ENCODE measurements at regions not wholly inside any gene's neighbourhood (a gene's known extent, or its start where the extent isn't known, plus 50 kb on each side); places are given as distances from the start of the nearest gene placed in this dataset.

DNA sequence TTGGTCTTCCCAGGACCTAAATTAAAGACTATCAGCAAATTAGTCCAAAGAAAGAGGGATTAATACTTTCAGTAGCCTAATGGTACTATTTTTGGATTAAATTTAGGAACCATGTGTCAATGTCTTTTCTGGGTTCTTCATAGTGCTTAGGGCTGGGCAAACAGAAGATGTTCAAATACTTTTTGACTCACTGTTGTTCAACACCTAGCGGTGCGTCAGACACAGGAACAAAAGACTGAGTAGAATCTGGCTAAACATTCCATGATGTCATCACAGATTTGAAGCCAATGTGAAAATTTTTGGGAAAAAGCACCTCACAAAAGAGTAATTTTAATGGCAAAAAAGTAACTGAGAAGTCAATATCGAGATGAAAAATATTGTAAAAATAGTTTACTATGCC lies 544.4 kb downstream of the EFNA5 start:
- H3K9me3 ChIP-seq (ENCODE audit: insufficient read depth, low read depth, low read length): no peaks in the 10 kb centered on the region
- H3K9ac ChIP-seq (ENCODE audit: low read depth, low read length): no peak overlapping the region
- H3K4me3 ChIP-seq (ENCODE audit: low read length): no peak overlapping the region
- H3K36me3 ChIP-seq (ENCODE audit: insufficient read depth, low read depth, low read length): no peaks in the 10 kb centered on the region
- no peak overlapping the region for H3K27ac ChIP-seq (ENCODE audit: low read length)
- 0 out of 2 replicates have a peak, but pooled peaks cover 3% of the 10 kb centered on the region for H3K4me1 ChIP-seq (ENCODE audit: insufficient read depth, low read length)
- no peaks in the 10 kb centered on the region for H3K27me3 ChIP-seq (ENCODE audit: insufficient read depth, low read length)

DNA sequence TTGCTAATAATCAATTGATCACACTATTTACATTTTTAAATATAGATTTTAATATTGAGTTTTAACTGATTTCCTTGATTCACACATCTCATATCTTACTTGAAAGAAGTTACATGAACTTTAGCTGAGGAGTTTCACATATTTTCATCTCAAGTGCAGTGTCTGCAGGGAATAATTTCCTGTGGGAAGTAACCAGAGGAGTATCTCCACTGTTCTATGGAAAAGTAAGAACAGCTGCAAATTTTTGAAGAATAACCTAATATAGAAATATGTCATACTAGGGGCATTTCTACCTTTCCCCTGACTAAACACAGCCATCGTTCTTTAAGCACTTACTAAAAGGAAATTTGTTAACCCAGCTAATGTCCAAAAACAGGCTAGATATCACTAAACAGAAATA lies 546.4 kb downstream of the EFNA5 start:
- Histone ChIP-seq H3K36me3 (ENCODE audit: insufficient read depth, low read depth, low read length) (no peaks in the 10 kb centered on the region), H3K4me1 (ENCODE audit: insufficient read depth, low read length) (peaks cover 12% of the 10 kb centered on the region; the same call in 1 of the 2 replicates), H3K4me3 (ENCODE audit: low read length) (no peak overlapping the region), H3K9ac (ENCODE audit: low read depth, low read length) (no peak overlapping the region), H3K27me3 (ENCODE audit: insufficient read depth, low read length) (no peaks in the 10 kb centered on the region), H3K27ac (ENCODE audit: low read length) (no peak overlapping the region), H3K9me3 (ENCODE audit: insufficient read depth, low read depth, low read length) (no peaks in the 10 kb centered on the region)

DNA sequence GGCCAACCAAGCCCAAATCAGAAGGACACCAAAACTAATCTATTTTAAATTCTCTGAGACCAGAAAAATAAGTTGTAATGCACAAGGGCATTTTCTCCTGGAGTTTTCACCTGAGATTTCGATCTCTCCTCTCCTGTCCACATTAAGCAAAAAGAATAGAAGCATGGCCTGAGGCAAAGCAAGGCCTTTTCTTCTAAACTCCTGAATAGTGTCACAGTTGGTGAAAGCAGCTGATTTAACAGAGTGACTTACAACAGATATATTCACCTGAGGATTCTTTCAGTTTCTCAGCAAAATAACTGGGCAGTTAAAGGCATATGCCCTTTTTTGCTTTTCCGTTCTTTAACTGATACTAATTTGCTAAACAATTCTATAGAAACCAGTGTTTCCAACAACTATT lies 547.7 kb downstream of the EFNA5 start:
- H3K27me3 ChIP-seq (ENCODE audit: insufficient read depth, low read length): no peaks in the 10 kb centered on the region
- H3K36me3 ChIP-seq (ENCODE audit: insufficient read depth, low read depth, low read length): no peaks in the 10 kb centered on the region
- no peak overlapping the region for H3K27ac ChIP-seq (ENCODE audit: low read length)
- H3K4me1 ChIP-seq (ENCODE audit: insufficient read depth, low read length): peaks cover 22% of the 10 kb centered on the region; the same call in 1 of the 2 replicates
- no peak overlapping the region for H3K9ac ChIP-seq (ENCODE audit: low read depth, low read length)
- no peak overlapping the region for H3K4me3 ChIP-seq (ENCODE audit: low read length)
- H3K9me3 ChIP-seq (ENCODE audit: insufficient read depth, low read depth, low read length): no peaks in the 10 kb centered on the region

DNA sequence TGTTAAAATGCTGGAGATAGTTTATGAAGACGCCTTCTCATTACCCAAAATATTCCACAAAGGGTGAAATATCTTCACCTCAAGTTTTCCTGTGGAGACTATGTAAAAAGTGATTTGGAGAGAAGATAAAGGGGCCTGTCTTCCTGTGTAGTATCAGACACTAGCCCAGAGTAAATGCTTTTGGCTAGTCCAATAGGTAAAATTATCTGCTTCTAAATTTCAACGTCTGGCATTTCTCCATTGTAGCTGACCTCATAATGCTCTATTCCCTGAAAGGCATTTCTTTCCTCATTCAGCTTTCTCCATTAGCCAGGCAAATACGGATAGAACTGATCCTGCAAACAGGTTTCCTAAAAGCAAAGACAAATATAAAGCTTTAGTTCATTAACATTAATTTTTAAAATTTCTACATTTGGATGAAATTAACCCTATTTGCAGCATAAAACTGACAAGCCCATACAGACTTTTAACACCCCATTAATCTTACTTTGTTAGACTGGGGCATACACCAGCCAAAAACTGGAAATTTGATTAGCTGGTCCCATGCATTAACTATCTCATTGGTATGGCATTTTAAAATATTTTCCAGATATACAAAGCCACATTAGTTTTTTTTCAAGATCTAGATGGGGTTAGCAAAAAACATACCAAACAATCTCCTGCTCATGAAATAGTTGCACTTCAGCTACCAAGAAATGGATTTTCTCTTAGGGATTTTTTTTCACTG lies 548.8 kb downstream of the EFNA5 start:
- H3K4me3 ChIP-seq (ENCODE audit: low read length): no peak overlapping the region
- H3K36me3 ChIP-seq (ENCODE audit: insufficient read depth, low read depth, low read length): no peaks in the 10 kb centered on the region
- no peak overlapping the region for H3K9ac ChIP-seq (ENCODE audit: low read depth, low read length)
- H3K27ac ChIP-seq (ENCODE audit: low read length): no peak overlapping the region
- no peaks in the 10 kb centered on the region for H3K27me3 ChIP-seq (ENCODE audit: insufficient read depth, low read length)
- H3K9me3 ChIP-seq (ENCODE audit: insufficient read depth, low read depth, low read length): no peaks in the 10 kb centered on the region
- H3K4me1 ChIP-seq (ENCODE audit: insufficient read depth, low read length): peaks cover 26% of the 10 kb centered on the region

DNA sequence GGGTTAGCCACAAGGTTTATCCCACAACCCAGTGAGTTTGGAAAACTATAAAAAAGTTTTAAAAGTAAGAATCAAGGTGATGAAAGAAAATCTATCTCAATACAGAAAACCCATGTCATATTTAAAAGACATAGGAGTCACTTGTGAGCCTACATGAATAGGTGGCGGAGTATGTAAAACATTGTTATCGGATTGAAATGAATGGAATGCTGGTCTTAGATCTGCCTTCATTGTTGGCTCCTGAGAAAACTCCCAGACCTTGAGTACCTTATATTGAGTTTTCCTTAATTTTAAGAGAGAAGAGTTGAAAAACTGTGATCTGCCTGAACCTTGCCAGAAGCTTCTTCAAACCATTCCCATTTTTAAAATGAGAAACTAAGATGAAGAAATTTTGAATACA lies 551.1 kb downstream of the EFNA5 start:
- Histone ChIP-seq H3K27me3 (ENCODE audit: insufficient read depth, low read length) (no peaks in the 10 kb centered on the region), H3K36me3 (ENCODE audit: insufficient read depth, low read depth, low read length) (no peaks in the 10 kb centered on the region), H3K4me3 (ENCODE audit: low read length) (no peak overlapping the region), H3K9me3 (ENCODE audit: insufficient read depth, low read depth, low read length) (no peaks in the 10 kb centered on the region), H3K27ac (ENCODE audit: low read length) (no peak overlapping the region), H3K9ac (ENCODE audit: low read depth, low read length) (no peak overlapping the region), H3K4me1 (ENCODE audit: insufficient read depth, low read length) (peaks cover 33% of the 10 kb centered on the region)

DNA sequence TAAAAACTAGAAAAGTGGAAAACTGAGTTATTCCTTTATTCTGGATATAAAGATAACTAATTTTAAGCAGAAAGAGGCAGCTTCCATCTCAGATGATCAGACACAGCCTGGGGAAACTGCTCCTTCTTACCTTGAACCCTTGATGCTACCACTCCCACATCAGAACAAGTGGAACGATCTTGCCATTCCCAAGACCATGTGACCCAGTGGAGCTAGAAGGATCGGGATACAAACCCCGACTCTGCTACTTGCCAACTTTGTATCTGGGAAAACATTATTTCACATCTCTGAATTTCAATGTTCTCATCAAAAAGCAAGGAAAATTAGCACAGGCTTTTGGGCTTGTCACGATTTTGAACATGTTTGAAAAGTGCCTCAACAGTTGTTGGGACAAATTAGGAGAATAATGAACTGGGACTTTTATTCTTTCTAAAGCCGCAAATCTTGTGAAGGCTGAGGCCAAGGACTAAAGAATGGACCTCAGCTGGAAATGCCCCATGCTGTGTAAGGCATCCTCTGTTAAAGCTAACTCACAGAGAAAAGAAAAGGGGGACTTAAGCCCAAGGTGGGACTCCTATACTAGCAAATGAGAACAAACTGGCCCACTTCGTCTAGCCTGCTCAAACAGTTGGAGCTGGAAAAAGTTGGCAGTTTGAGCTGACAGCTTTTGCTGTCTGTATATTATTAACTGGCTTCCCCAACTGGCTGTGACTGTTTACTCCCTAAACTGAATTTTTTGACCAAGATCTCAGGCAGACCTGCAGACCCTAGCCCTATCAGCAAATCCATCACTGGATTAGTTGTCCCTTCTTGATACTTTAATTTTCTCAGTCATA lies 552.3 kb downstream of the EFNA5 start:
- Histone ChIP-seq H3K27me3 (ENCODE audit: insufficient read depth, low read length) (no peaks in the 10 kb centered on the region), H3K36me3 (ENCODE audit: insufficient read depth, low read depth, low read length) (no peaks in the 10 kb centered on the region), H3K9me3 (ENCODE audit: insufficient read depth, low read depth, low read length) (no peaks in the 10 kb centered on the region), H3K9ac (ENCODE audit: low read depth, low read length) (no peak overlapping the region), H3K4me1 (ENCODE audit: insufficient read depth, low read length) (peaks cover 33% of the 10 kb centered on the region), H3K27ac (ENCODE audit: low read length) (no peak overlapping the region), H3K4me3 (ENCODE audit: low read length) (peak overlapping the region; percentile 40; the same call in 1 of the 2 replicates)

DNA sequence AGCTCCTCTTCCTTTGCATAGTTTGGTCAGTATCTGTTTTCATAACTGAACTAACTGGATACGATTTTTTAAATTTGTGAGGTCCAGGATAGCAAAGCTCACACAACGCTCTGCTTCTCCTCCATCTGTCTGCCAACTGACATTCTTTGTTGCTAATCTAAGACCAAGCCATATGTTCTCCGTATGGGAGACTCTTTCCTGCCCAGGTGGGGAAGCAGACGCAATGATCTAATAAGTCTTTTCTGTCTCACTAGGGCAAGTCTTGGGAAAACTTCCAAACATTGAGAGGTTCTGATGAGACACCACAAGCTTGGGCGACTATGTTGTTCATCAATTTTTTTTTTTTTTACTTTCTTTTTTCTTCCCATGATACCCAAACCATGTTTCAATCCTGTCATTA lies 558.5 kb downstream of the EFNA5 start:
- H3K4me1 ChIP-seq (ENCODE audit: insufficient read depth, low read length): peaks cover 9% of the 10 kb centered on the region
- H3K27me3 ChIP-seq (ENCODE audit: insufficient read depth, low read length): no peaks in the 10 kb centered on the region

DNA sequence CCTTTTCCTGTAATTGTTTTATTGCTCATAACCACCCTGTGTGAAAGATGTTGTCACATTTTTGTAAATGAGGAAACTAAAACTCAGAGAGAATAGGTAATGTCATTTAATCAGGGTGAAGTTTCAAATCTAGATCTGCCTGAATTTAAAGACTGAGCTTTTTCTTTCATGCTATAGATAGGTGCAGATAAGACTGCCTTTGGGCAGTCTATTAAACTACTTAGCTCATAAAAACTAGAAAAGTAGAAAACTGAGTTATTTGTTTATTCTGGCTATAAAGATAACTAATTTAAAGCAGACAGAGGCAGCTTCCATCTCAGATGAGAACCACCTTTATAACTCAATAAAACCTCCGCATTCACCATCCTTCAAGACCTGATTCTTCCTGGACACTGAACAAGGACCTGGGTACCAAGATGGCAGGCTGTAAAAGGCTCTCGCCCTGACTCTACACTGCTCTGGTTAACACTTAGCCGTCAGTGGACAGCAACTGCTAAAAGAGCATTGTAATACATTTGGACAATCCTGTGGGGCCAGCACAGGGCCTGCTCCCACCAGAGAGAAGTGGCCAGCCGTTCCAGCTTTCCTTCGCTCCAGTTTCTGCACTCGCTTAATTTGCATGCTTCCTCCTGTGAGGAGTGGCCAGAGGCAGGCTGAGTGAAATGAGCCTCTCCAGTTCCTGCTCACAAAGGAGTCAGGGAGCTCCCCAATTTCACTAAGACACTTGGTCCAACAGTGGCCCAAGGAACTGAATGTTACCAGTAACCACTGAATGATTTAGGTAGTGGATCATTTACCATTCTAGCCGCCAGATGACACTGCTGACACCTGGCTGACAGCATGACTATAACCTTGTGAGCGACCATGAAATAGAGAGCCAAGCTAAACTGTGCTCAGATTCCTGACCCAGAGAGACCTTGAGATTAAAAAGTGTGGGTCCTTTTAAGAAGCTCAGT lies 566.4 kb downstream of the EFNA5 start:
- H3K27me3 ChIP-seq (ENCODE audit: insufficient read depth, low read length): no peaks in the 10 kb centered on the region
- no peaks in the 10 kb centered on the region for H3K9me3 ChIP-seq (ENCODE audit: insufficient read depth, low read depth, low read length)
- no peak overlapping the region for H3K27ac ChIP-seq (ENCODE audit: low read length)
- H3K4me3 ChIP-seq (ENCODE audit: low read length): no peak overlapping the region
- H3K9ac ChIP-seq (ENCODE audit: low read depth, low read length): no peak overlapping the region
- H3K36me3 ChIP-seq (ENCODE audit: insufficient read depth, low read depth, low read length): no peaks in the 10 kb centered on the region
- no peaks in the 10 kb centered on the region; the same call in 1 of the 2 replicates for H3K4me1 ChIP-seq (ENCODE audit: insufficient read depth, low read length)

More for the DNA sequence above, 558.5 kb downstream of the EFNA5 start:
- no peaks in the 10 kb centered on the region for H3K9me3 ChIP-seq (ENCODE audit: insufficient read depth, low read depth, low read length)
- no peak overlapping the region for H3K4me3 ChIP-seq (ENCODE audit: low read length)
- H3K9ac ChIP-seq (ENCODE audit: low read depth, low read length): no peak overlapping the region
- no peak overlapping the region for H3K27ac ChIP-seq (ENCODE audit: low read length)
- no peaks in the 10 kb centered on the region for H3K36me3 ChIP-seq (ENCODE audit: insufficient read depth, low read depth, low read length)

DNA sequence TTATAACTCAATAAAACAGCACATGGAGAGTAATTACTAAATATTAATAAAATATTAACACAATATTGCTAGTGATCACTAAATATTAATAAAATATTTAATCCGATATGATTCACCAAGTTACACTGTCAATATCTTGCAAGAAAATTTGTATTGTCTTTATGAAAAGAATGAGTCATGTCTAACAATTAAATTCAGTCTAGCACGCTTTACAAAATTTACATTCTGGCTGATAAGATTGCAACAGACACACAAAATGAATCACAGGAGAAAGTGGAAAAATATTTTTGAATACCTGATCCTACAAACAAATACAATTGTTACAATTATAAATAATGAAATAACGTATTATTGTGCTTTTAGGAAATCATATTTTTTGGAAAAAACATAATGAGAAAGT lies 567.2 kb downstream of the EFNA5 start:
- Histone ChIP-seq H3K4me3 (ENCODE audit: low read length) (no peak overlapping the region), H3K36me3 (ENCODE audit: insufficient read depth, low read depth, low read length) (no peaks in the 10 kb centered on the region), H3K27me3 (ENCODE audit: insufficient read depth, low read length) (no peaks in the 10 kb centered on the region), H3K4me1 (ENCODE audit: insufficient read depth, low read length) (peaks cover 6% of the 10 kb centered on the region; the same call in 1 of the 2 replicates), H3K9me3 (ENCODE audit: insufficient read depth, low read depth, low read length) (no peaks in the 10 kb centered on the region), H3K27ac (ENCODE audit: low read length) (no peak overlapping the region), H3K9ac (ENCODE audit: low read depth, low read length) (no peak overlapping the region)

DNA sequence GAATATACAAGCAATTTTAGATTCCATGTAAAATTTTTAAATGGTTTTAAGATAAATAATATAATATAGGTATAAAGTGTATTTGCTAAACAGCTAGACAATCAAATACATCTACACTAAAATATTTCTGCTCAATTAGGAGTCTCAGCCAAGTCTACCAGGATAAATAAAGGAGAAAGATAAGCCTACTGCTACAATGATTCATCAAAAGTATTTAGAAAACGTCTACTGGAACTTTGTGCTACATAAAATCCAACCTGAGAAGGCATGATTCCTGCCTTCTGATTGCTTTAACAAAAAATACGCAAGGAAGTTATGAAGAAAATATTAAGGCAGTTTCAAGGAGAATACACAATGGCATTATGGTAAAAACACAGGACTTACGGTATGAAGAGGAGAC lies 570.6 kb downstream of the EFNA5 start:
- Histone ChIP-seq H3K9ac (ENCODE audit: low read depth, low read length) (no peak overlapping the region), H3K36me3 (ENCODE audit: insufficient read depth, low read depth, low read length) (no peaks in the 10 kb centered on the region), H3K4me1 (ENCODE audit: insufficient read depth, low read length) (peaks cover 7% of the 10 kb centered on the region; the same call in 1 of the 2 replicates), H3K4me3 (ENCODE audit: low read length) (no peak overlapping the region), H3K27me3 (ENCODE audit: insufficient read depth, low read length) (no peaks in the 10 kb centered on the region), H3K9me3 (ENCODE audit: insufficient read depth, low read depth, low read length) (no peaks in the 10 kb centered on the region), H3K27ac (ENCODE audit: low read length) (no peak overlapping the region)

DNA sequence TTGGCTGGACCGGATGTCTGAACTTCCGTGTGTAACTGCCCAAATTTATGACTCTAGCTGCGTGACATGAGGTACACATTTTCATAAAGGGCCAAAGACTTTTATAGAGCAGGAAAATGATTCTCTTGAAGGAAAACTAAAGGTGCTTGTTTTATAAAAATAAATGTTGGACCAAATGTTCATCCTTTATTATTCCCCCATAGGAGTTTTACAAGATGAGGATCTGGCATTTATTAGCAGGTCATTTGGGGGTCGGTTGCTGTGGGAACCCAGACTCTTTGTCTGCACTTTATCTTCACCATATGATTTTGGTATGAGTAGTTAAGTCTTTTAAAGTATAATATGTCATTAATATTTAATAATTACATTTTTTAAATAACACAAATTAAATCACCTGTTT lies 571.2 kb downstream of the EFNA5 start:
- Histone ChIP-seq H3K4me1 (ENCODE audit: insufficient read depth, low read length) (peaks cover 7% of the 10 kb centered on the region; the same call in 1 of the 2 replicates), H3K9me3 (ENCODE audit: insufficient read depth, low read depth, low read length) (no peaks in the 10 kb centered on the region), H3K9ac (ENCODE audit: low read depth, low read length) (no peak overlapping the region), H3K27ac (ENCODE audit: low read length) (no peak overlapping the region), H3K27me3 (ENCODE audit: insufficient read depth, low read length) (no peaks in the 10 kb centered on the region), H3K36me3 (ENCODE audit: insufficient read depth, low read depth, low read length) (no peaks in the 10 kb centered on the region), H3K4me3 (ENCODE audit: low read length) (no peak overlapping the region)

Data from iPS-20b (cell line).